Hepatocyte (in vitro differentiated cells): ENCODE measurements at regions not wholly inside any gene's neighbourhood (a gene's known extent, or its start where the extent isn't known, plus 50 kb on each side); places are given as distances from the start of the nearest gene placed in this dataset.

Experiments used
- DNase-seq: peaks from one replicate; pipeline ENCODE4 v3.0.0-alpha.2; 2016; ENCODE audit warnings: low spot score
- H2AFZ ChIP-seq: fragments of 200-600 bp; sonication (generic); 2 replicates; pipeline ENCODE4 v1.6.0; 2016; ENCODE audit warnings: antibody characterized with exemption, mild to moderate bottlenecking
- H3K27ac ChIP-seq: fragments of 200-600 bp; sonication (generic); 2 replicates; pipeline ENCODE4 v1.5.1; 2016; ENCODE audit warnings: mild to moderate bottlenecking
- H3K27me3 ChIP-seq: fragments of 200-600 bp; sonication (generic); 2 replicates; pipeline ENCODE4 v1.6.1; 2016
- H3K36me3 ChIP-seq: fragments of 200-600 bp; sonication (generic); replicated peaks from 2 replicates; pipeline ENCODE4 v1.5.1; 2016; ENCODE audit warnings: low read depth; ENCODE audit not compliant: insufficient read depth
- H3K4me1 ChIP-seq: fragments of 200-600 bp; sonication (generic); 2 replicates; pipeline ENCODE4 v1.5.1; 2016; ENCODE audit warnings: mild to moderate bottlenecking, moderate library complexity; ENCODE audit not compliant: insufficient read depth
- H3K4me2 ChIP-seq: fragments of 200-600 bp; sonication (generic); 2 replicates; pipeline ENCODE4 v1.6.0; 2016
- H3K4me3 ChIP-seq: fragments of 200-600 bp; sonication (generic); 2 replicates; pipeline ENCODE4 v1.5.1; 2016; ENCODE audit warnings: mild to moderate bottlenecking
- H3K79me2 ChIP-seq: fragments of 200-600 bp; sonication (generic); 2 replicates; pipeline ENCODE4 v1.6.0; 2017; ENCODE audit warnings: mild to moderate bottlenecking
- H3K9me2 ChIP-seq: fragments of 200-600 bp; sonication (generic); replicated peaks from 2 replicates; pipeline ENCODE4 v1.6.0; 2017; ENCODE audit warnings: mild to moderate bottlenecking; ENCODE audit not compliant: insufficient read depth
- H3K9me3 ChIP-seq: fragments of 200-600 bp; sonication (generic); 2 replicates; pipeline ENCODE4 v1.5.1; 2016; ENCODE audit warnings: low read depth, mild to moderate bottlenecking
- H4K20me1 ChIP-seq: fragments of 200-600 bp; sonication (generic); 2 replicates; pipeline ENCODE4 v1.6.0; 2016; ENCODE audit warnings: mild to moderate bottlenecking; ENCODE audit not compliant: insufficient read depth, poor library complexity, severe bottlenecking
- CTCF ChIP-seq: fragments of 200-600 bp; sonication (generic); IDR thresholded peaks from 2 replicates; pipeline ENCODE4 v1.5.1; 2016; ENCODE audit warnings: antibody characterized with exemption, mild to moderate bottlenecking; ENCODE audit not compliant: poor library complexity
- EZH2 ChIP-seq: fragments of 200-600 bp; sonication (generic); IDR thresholded peaks from 2 replicates; pipeline ENCODE4 v1.6.1; 2016; ENCODE audit warnings: antibody characterized with exemption, mild to moderate bottlenecking, borderline replicate concordance
- EZH2phosphoT487 ChIP-seq: fragments of 200-600 bp; sonication (generic); IDR thresholded peaks from one replicate; pipeline ENCODE4 v1.6.1; 2018; ENCODE audit warnings: antibody characterized with exemption, mild to moderate bottlenecking, low read depth, moderate library complexity; ENCODE audit not compliant: unreplicated experiment, severe bottlenecking
- WGBS: methylation state at CpG from one replicate; pipeline ENCODE4 v1.1.6; 2016; ENCODE audit warnings: low lambda C conversion rate; ENCODE audit errors: missing lambda C conversion rate; 5-methylcytosine and 5-hydroxymethylcytosine counted together

DNA sequence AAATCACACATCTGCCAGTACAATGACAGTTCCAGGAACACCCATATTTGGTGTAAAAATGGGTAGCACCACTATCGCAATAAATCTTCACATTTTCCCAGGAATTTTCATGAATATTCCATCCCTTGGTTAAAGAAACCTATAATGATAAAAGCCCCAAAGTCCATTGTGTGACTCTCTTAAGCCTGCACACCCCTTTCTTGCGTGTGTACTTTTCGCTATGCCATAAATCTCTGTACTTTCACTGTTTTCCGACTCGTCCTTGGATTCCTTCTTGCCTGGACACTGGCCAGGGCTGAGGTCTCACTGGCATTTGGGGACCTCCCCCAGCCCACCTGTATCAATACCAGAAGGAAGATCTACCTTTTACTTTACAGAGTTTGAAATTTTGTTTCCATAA is 172.3 kb downstream of the RNF152 start:
- no peaks in the 10 kb centered on the region for H4K20me1 ChIP-seq
- H2AFZ ChIP-seq = no peak overlapping the region
- H3K36me3 ChIP-seq = no peaks in the 10 kb centered on the region
- H3K4me2 ChIP-seq = no peak overlapping the region
- DNase-seq = no peak
- 82% methylated on average over 5 of the region's 5 CpGs for WGBS
- no peaks in the 10 kb centered on the region for H3K27me3 ChIP-seq
- no peaks in the 10 kb centered on the region for H3K4me1 ChIP-seq
- H3K4me3 ChIP-seq = no peak overlapping the region
- no peak overlapping the region for H3K27ac ChIP-seq
- no peaks in the 10 kb centered on the region for H3K79me2 ChIP-seq
- no peak for TF ChIP-seq EZH2phosphoT487
- TF ChIP-seq CTCF = no peak
- TF ChIP-seq EZH2 = no peak
- H3K9me2 ChIP-seq = no peaks in the 10 kb centered on the region
- H3K9me3 ChIP-seq = no peaks in the 10 kb centered on the region

- Histone ChIP-seq H3K27ac (no peak overlapping the region), H4K20me1 (no peaks in the 10 kb centered on the region), H3K4me3 (no peak overlapping the region), H3K4me2 (no peak overlapping the region), H3K27me3 (no peaks in the 10 kb centered on the region), H3K4me1 (no peaks in the 10 kb centered on the region), H3K36me3 (no peaks in the 10 kb centered on the region), H2AFZ (no peak overlapping the region), H3K79me2 (no peaks in the 10 kb centered on the region), H3K9me2 (no peaks in the 10 kb centered on the region), H3K9me3 (no peaks in the 10 kb centered on the region)
- TF ChIP-seq EZH2phosphoT487 = no peak
- no peak for TF ChIP-seq EZH2
- TF ChIP-seq CTCF = no peak
- DNase-seq = no peak
- WGBS = 82% methylated on average over 1 of the region's 1 CpG
Measured at GRCh38 chr18:61719671-61720070, 173.1 kb downstream of the RNF152 start.

DNA sequence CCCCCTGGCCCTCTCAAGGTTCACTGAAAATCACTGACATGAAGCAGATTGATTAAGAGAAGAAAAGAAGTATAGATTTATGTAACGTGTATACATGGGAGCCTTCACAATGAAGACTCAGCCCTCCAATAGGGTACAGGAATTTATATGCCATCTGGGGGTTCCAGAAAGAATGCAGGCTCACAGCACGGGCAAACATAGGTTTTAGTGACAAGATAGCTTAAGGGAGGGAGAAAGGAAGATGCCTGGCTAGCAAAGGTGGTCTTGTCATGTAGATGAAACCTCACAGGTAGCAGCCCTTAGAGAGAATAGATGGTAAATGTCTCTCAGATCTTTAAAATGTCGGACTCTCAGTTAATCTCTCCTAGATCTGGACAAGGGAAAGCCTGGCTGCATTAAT is 173.9 kb downstream of the RNF152 start:
- Histone ChIP-seq H3K9me2 (no peaks in the 10 kb centered on the region), H3K9me3 (no peaks in the 10 kb centered on the region), H3K79me2 (no peaks in the 10 kb centered on the region), H3K27ac (no peak overlapping the region), H3K4me3 (no peak overlapping the region), H2AFZ (no peak overlapping the region), H4K20me1 (no peaks in the 10 kb centered on the region), H3K4me2 (no peak overlapping the region), H3K4me1 (no peaks in the 10 kb centered on the region), H3K36me3 (no peaks in the 10 kb centered on the region), H3K27me3 (no peaks in the 10 kb centered on the region)
- TF ChIP-seq CTCF (no peak), EZH2phosphoT487 (no peak), EZH2 (no peak)
- no peak for DNase-seq
- WGBS = 83% methylated on average over 3 of the region's 3 CpGs

DNA sequence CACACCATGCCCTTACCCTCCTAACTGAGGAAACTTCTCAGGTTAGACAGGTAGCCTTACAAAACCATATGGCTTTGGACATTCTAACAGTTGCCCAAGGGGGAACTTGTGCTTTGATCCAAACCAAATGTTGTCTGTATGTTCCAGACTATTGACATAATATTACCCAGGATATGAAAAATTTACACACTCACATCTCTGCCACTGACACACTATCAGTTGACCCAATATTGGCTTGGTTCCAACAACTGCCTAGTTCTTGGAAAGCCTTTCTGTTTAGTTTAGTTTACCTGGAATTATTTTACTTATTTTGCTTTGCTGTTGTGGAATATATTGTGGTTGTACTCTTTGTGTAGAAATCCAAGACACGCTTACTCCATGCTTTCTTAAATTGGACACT is 178.4 kb downstream of the RNF152 start:
- WGBS = 91% methylated on average over 1 of the region's 1 CpG
- Histone ChIP-seq H3K36me3 (no peaks in the 10 kb centered on the region), H3K27me3 (no peaks in the 10 kb centered on the region), H3K4me1 (peaks cover 4% of the 10 kb centered on the region), H2AFZ (no peak overlapping the region), H3K9me3 (no peaks in the 10 kb centered on the region), H3K4me3 (no peak overlapping the region), H3K4me2 (no peak overlapping the region), H4K20me1 (no peaks in the 10 kb centered on the region), H3K9me2 (no peaks in the 10 kb centered on the region), H3K27ac (no peak overlapping the region), H3K79me2 (no peaks in the 10 kb centered on the region)
- no peak for DNase-seq
- TF ChIP-seq EZH2phosphoT487 = no peak
- no peak for TF ChIP-seq EZH2
- TF ChIP-seq CTCF = no peak
